RWPE1 (cell line): ENCODE measurements at regions not wholly inside any gene's neighbourhood (a gene's known extent, or its start where the extent isn't known, plus 50 kb on each side); places are given as distances from the start of the nearest gene placed in this dataset.

ENCODE experiments used
- CTCF ChIA-PET: fragments of 350-600 bp; sonication (Branson Sonifier 250); formaldehyde crosslinking; extraction: SDS; loops from one replicate; lab custom pipeline; 2021; lab: Yijun Ruan, JAX
- POLR2A ChIA-PET: fragments of 400-600 bp; formaldehyde crosslinking; extraction: SDS; loops from one replicate; lab custom pipeline; 2020; ENCODE audit warnings: antibody characterized with exemption; ENCODE audit not compliant: low non-redundant PET; lab: Yijun Ruan, JAX
- DNase-seq: peaks from one replicate; pipeline ENCODE4 v3.0.0; 2012; ENCODE audit warnings: low spot score
- H3K27ac ChIP-seq: fragments of 450-650 bp; 2 replicates; pipeline ENCODE4 v1.5.1; 2017
- CTCF ChIP-seq: fragments of 450-650 bp; conservative IDR thresholded peaks from 2 replicates; pipeline ENCODE4 v1.5.1; 2017; ENCODE audit warnings: low read depth, mild to moderate bottlenecking

GRCh38 chr5:74116984-74117383 is 491.0 kb downstream of the ARHGEF28 start:
- ChIA-PET CTCF (interaction anchor here (0.7 to 1.0 kb wide), 2 partner anchors 8 to 1121 kb away, joined by 3 to 4 read pairs; no protein-coding TSS in a partner anchor), POLR2A (no interaction called here)
- no peak for DNase-seq
- no peak overlapping the region for H3K27ac ChIP-seq
- no peak for TF ChIP-seq CTCF

DNA sequence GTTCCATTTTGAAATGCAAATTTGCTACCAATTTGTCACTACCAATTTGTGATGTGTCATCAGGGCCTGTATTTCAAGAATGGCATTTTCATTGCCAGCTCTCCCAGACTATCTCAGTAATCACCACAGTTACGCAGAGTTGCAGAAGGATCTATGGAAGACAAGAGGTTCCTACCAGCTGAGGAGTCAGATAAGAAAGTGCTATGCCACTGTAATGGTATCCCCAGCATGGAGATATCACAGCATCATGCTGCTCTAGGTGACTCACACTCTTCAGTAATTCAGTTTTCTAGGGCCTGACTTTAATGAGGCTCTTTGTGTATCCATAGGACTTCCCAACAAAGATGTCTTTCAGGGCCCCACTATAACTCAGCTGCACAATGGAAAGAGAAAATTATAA is 490.3 kb downstream of the ARHGEF28 start:
- CTCF ChIA-PET = interaction anchor here (1.0 kb wide), 1 partner anchor 9 kb away, joined by 3 read pairs; no protein-coding TSS in a partner anchor

GRCh38 chr5:74113927-74114326 is 487.9 kb downstream of the ARHGEF28 start:
- no peak for TF ChIP-seq CTCF
- ChIA-PET POLR2A (no interaction called here), CTCF (no interaction called here)
- H3K27ac ChIP-seq = no peak overlapping the region
- DNase-seq = no peak

More for the DNA sequence above, 490.3 kb downstream of the ARHGEF28 start:
- POLR2A ChIA-PET = interaction anchor here (0.8 kb wide), 1 partner anchor 15 kb away, joined by 3 read pairs; no protein-coding TSS in a partner anchor
- no peak overlapping the region for H3K27ac ChIP-seq
- TF ChIP-seq CTCF = no peak
- no peak for DNase-seq

DNA sequence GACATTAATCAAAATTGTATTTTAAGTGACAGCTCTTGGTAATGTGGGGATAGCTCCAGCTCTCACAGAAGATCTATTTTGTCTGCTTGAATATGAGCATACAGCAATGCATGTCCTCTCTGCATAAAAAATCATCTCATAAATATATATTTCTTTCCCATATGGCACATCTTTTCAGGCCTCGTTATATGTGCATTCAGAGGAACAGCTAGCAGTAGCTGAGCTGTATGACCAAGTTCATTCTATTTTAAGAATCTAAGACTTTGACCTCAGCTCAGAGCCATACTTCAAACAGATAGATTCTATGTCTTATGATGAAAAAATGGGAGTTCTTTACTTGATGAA is 487.2 kb downstream of the ARHGEF28 start:
- DNase-seq = no peak
- no peak for TF ChIP-seq CTCF
- no peak overlapping the region for H3K27ac ChIP-seq
- ChIA-PET CTCF (no interaction called here), POLR2A (no interaction called here)

GRCh38 chr5:74112372-74113195 is 486.6 kb downstream of the ARHGEF28 start:
- DNase-seq = no peak
- CTCF ChIA-PET = no interaction called here
- TF ChIP-seq CTCF = no peak
- no peak overlapping the region for H3K27ac ChIP-seq
- POLR2A ChIA-PET = no interaction called here

DNA sequence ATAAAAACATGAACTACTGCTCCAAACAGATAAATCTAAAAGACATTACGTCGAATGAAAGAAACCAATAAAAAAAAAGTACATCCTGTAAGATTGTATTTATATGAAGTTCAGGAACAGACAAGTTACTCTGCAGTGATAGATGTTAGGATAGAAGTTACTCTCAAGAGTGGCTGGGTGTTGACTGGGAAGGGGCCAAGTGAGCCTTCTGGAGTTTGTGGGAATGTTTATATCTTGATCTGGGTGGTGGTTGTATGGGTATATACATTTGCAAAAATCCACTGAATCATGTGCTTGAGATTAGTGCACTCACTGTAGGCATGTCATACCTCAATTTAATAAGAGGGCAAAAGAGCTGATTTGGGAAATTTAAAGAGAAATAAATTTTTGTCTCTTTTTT is 485.8 kb downstream of the ARHGEF28 start:
- H3K27ac ChIP-seq = no peak overlapping the region
- ChIA-PET POLR2A (no interaction called here), CTCF (no interaction called here)
- DNase-seq = no peak
- no peak for TF ChIP-seq CTCF
